HG03354 (cell line): ENCODE measurements at regions not wholly inside any gene's neighbourhood (a gene's known extent, or its start where the extent isn't known, plus 50 kb on each side); places are given as distances from the start of the nearest gene placed in this dataset.

Experiments
- ATAC-seq: cut with Tn5 transposase; IDR thresholded peaks from one replicate; pipeline ENCODE4 v1.9.1; 2021; ENCODE audit warnings: mild to moderate bottlenecking; ENCODE audit not compliant: unreplicated experiment, poor library complexity, severe bottlenecking

- no peak for ATAC-seq
Observed at GRCh38 chr11:32312865-32313403, 122.4 kb downstream of the WT1 start.

- ATAC-seq = no peak
Observed at GRCh38 chr11:32313477-32313876, 121.9 kb downstream of the WT1 start.

DNA sequence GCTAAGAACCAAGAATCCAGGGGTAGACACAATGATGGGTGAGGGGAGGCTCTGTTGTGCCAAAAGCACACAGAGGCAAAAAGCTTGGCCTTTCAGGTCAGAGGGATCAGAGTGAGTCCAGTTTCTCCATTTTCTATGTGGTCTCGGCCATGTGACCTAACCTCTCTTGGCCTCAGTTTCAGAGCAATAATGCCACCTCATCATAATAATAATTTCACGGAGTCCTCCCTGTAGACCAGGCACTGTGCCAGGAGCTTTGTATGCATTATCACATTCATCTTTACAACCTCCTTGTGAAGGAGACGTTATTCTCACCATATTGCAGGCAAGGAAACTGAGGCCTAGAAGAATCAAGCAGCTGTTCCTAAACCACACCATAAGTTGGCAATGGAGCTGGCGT, 120.2 kb downstream of the WT1 start:
- no peak for ATAC-seq

- no peak for ATAC-seq
Observed at GRCh38 chr11:32316232-32316631, 119.1 kb downstream of the WT1 start.

DNA sequence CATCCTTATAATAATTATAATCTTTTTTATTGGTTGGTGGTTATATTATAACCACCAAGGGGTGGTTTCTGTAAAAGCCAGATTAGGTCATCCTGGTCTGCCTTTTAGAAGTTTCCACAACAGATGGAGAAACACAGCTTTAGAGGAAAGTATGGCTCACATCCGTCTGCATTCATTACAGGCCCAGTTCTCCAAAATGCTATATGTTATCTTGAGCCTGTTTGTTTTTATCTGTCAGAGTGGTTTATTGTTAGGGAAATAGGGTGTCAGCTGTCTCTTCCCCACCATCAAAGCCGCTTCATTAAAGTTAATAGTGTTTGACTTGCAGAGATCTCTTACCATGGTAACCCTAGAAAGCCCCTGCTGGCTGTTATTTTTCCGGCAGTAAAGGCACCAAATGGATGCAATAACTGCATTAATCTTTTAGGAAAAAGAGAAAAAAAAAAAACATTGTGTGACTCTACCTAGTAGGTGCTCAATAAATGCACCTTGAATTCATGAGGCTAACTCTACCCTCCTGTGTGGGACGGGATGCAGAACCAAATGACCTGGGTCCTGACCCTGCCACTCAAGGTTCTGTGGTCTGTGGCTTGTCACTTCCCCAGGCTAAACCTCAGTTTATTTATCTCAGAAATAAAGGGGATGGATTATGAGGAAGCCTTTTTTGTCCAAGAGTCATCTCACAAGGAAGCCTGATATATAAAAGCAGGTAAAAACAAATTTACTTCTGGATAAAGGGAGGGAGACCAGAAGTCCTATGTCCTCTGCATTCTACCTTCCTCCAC, 118.3 kb downstream of the WT1 start:
- ATAC-seq = no peak

GRCh38 chr11:32317643-32318042, 117.7 kb downstream of the WT1 start:
- ATAC-seq = no peak

GRCh38 chr11:32318071-32319055, 117.0 kb downstream of the WT1 start:
- ATAC-seq = no peak

DNA sequence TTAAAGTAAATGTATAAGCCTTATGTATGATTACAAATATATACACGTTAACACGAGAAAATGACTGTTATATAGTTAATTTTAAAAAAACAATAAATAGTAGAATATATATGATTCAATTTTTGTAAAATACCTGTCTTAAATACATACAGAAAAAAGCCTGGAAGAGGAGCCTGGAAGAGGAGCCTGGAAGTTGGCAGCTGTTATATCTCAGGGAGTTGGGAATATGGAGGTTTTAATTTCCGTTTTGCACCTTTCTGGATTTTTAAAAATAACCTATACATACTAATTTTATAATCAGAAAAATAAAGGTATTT, 111.6 kb downstream of the WT1 start:
- ATAC-seq = no peak

DNA sequence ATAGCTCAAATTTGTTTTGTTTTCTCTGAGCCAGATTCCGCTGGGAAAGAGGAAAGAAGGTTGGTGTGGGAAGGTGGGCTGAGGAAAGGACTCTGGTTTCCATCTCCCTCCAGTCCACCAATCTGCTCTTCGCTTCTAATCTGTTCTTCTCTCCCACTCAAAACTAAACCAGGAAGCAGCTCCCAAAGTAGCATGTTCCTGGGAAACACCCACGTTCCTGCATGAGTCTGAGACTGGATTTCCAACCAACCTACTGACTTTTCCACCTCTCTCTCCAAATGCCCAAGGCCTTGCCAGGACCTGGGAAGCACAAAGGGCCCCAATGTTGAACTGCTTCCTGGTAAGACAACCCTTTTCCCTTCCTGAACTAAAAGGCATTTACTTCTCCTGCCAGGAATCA, 110.2 kb downstream of the WT1 start:
- ATAC-seq = no peak

- no peak for ATAC-seq
Observed at GRCh38 chr11:32325725-32326124, 109.6 kb downstream of the WT1 start.

DNA sequence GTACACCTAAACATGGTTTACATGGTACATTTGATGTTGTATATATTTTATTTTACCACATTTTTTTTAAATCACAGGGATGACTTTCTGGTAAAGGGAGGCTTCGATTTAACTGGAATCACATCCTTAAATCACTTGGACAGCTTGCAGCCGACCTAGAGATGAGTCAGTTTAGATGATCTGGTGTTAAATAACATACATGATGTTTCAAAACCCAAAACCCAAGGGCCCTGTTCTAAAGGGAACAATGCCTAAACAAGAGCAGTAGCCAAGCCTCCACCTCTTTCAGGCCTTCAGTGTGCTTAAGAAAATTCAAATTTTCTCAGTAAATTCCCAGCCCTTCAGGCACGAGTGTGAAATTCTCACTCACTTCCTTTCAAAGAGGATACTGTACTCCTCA, 108.8 kb downstream of the WT1 start:
- ATAC-seq = no peak

DNA sequence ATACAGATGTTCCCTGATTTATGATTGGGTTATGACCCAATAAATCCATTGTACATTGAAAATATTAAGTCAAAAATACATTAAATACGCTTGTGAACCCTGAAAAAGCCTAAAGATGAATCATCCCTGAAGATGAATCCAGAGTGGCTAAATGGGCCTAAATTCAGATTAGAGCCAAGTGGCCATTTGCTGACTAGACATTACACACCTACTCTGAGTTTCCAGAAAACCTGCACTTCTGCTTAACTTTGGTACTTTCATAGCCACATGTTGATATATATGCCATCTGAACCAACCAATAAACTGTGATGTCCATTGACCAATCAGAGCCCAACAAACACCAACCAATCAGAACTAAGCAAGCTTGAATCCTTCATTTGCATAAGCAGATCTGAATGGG, 106.9 kb downstream of the WT1 start:
- no peak for ATAC-seq

- ATAC-seq = no peak
Observed at GRCh38 chr11:32331098-32331497, 104.2 kb downstream of the WT1 start.

GRCh38 chr11:32331792-32332191, 103.5 kb downstream of the WT1 start:
- ATAC-seq = no peak

- ATAC-seq = no peak
Observed at GRCh38 chr11:32332990-32333319, 102.4 kb downstream of the WT1 start.

- no peak for ATAC-seq
Observed at GRCh38 chr11:32333320-32333991, 101.9 kb downstream of the WT1 start.

DNA sequence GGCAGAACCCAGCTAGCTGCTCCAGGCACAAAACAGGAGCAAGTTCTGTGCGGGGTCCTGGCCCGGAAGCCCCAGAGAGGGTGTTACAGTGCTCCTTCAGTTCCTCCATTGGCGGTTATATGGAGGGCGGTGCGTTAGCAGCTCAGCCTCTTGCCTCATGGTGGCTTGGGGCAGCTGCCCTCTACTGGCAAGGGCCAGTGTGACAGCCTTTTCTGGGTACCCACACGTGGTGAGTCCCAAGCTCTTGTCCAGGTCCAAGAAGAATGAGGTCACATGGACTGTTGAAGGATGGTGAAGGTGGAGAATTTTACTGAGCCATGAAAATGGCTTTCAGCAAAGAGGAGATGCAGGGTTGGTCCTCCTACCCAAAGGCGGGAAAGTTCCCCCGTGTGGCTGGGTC, 100.5 kb downstream of the WT1 start:
- ATAC-seq = no peak
